GM12874 (cell line): ENCODE measurements at regions not wholly inside any gene's neighbourhood (a gene's known extent, or its start where the extent isn't known, plus 50 kb on each side); places are given as distances from the start of the nearest gene placed in this dataset.

Experiments used
- CTCF ChIP-seq: IDR thresholded peaks from 2 replicates; pipeline ENCODE4 v1.5.1; 2011; ENCODE audit warnings: low read depth, mild to moderate bottlenecking, control low read depth, low read length, moderate library complexity; ENCODE audit not compliant: insufficient read depth

- no peak for TF ChIP-seq CTCF
Observed at GRCh38 chr1:30307182-30307581, 416.2 kb downstream of the MATN1 start.

GRCh38 chr1:30305519-30305918 lies 417.9 kb downstream of the MATN1 start:
- TF ChIP-seq CTCF = no peak

GRCh38 chr1:30305061-30305460 lies 418.3 kb downstream of the MATN1 start:
- no peak for TF ChIP-seq CTCF

GRCh38 chr1:30304080-30304479 lies 419.3 kb downstream of the MATN1 start:
- TF ChIP-seq CTCF = no peak

- no peak for TF ChIP-seq CTCF
Observed at GRCh38 chr1:30303387-30303786, 420.0 kb downstream of the MATN1 start.

- TF ChIP-seq CTCF = no peak
Observed at GRCh38 chr1:30302858-30303257, 420.5 kb downstream of the MATN1 start.

- no peak for TF ChIP-seq CTCF
Observed at GRCh38 chr1:30300669-30301068, 422.7 kb downstream of the MATN1 start.

- no peak for TF ChIP-seq CTCF
Observed at GRCh38 chr1:30299393-30299792, 424.0 kb downstream of the MATN1 start.
